ENCODE measurements at regions not wholly inside any gene's neighbourhood (a gene's known extent, or its start where the extent isn't known, plus 50 kb on each side); places are given as distances from the start of the nearest gene placed in this dataset.
"Not testable (repeated sequence)": the region's sequence is repeated elsewhere in the genome, so short reads cannot be mapped to it uniquely, and the experiment has no call there.

- DNase-seq (ENCODE audit: low read depth), result no peak
Measured at GRCh38 chr13:106096661-106097092, 438.8 kb downstream of the EFNB2 start.

GRCh38 chr13:106095919-106096318 lies 439.5 kb downstream of the EFNB2 start:
- DNase-seq (ENCODE audit: low read depth), result no peak

- no peak for DNase-seq (ENCODE audit: low read depth)
Measured at GRCh38 chr13:106095406-106095805, 440.1 kb downstream of the EFNB2 start.

GRCh38 chr13:106090001-106090400 lies 445.5 kb downstream of the EFNB2 start:
- DNase-seq (ENCODE audit: low read depth), result no peak

GRCh38 chr13:106089261-106089980 lies 446.0 kb downstream of the EFNB2 start:
- DNase-seq (ENCODE audit: low read depth), result no peak

- DNase-seq (ENCODE audit: low read depth), result no peak
Measured at GRCh38 chr13:106088085-106088484, 447.4 kb downstream of the EFNB2 start.

GRCh38 chr13:106087201-106087600 lies 448.3 kb downstream of the EFNB2 start:
- DNase-seq (ENCODE audit: low read depth), result no peak

- no peak for DNase-seq (ENCODE audit: low read depth)
Measured at GRCh38 chr13:106083620-106084350, 451.7 kb downstream of the EFNB2 start.

- DNase-seq (ENCODE audit: low read depth), result not testable (repeated sequence)
Measured at GRCh38 chr13:106081221-106081620, 454.2 kb downstream of the EFNB2 start.

- no peak for DNase-seq (ENCODE audit: low read depth)
Measured at GRCh38 chr13:106078191-106078590, 457.3 kb downstream of the EFNB2 start.

GRCh38 chr13:106077017-106077416 lies 458.4 kb downstream of the EFNB2 start:
- no peak for DNase-seq (ENCODE audit: low read depth)

- no peak for DNase-seq (ENCODE audit: low read depth)
Measured at GRCh38 chr13:106072014-106072413, 463.4 kb downstream of the EFNB2 start.

- no peak for DNase-seq (ENCODE audit: low read depth)
Measured at GRCh38 chr13:106063591-106064313, 471.7 kb downstream of the EFNB2 start.

- DNase-seq (ENCODE audit: low read depth), result no peak
Measured at GRCh38 chr13:106061781-106062180, 473.7 kb downstream of the EFNB2 start.

GRCh38 chr13:106056851-106057250 lies 478.6 kb downstream of the EFNB2 start:
- DNase-seq (ENCODE audit: low read depth), result no peak

GRCh38 chr13:106052200-106052767 lies 483.2 kb downstream of the EFNB2 start:
- no peak for DNase-seq (ENCODE audit: low read depth)

GRCh38 chr13:106049171-106049570 lies 486.3 kb downstream of the EFNB2 start:
- no peak for DNase-seq (ENCODE audit: low read depth)

GRCh38 chr13:106048386-106048785 lies 487.1 kb downstream of the EFNB2 start:
- no peak for DNase-seq (ENCODE audit: low read depth)

GRCh38 chr13:106047859-106048258 lies 487.6 kb downstream of the EFNB2 start:
- no peak for DNase-seq (ENCODE audit: low read depth)

GRCh38 chr13:106042996-106043581 lies 492.4 kb downstream of the EFNB2 start:
- no peak for DNase-seq (ENCODE audit: low read depth)

GRCh38 chr13:106041445-106041844 lies 494.0 kb downstream of the EFNB2 start:
- no peak for DNase-seq (ENCODE audit: low read depth)

GRCh38 chr13:106038752-106039151 lies 496.7 kb downstream of the EFNB2 start:
- no peak for DNase-seq (ENCODE audit: low read depth)

Data from activated T-cell treated with anti-CD3 and anti-CD28 coated beads for 1 hour (primary cell).